ENCODE measurements at regions not wholly inside any gene's neighbourhood (a gene's known extent, or its start where the extent isn't known, plus 50 kb on each side); places are given as distances from the start of the nearest gene placed in this dataset.

DNA sequence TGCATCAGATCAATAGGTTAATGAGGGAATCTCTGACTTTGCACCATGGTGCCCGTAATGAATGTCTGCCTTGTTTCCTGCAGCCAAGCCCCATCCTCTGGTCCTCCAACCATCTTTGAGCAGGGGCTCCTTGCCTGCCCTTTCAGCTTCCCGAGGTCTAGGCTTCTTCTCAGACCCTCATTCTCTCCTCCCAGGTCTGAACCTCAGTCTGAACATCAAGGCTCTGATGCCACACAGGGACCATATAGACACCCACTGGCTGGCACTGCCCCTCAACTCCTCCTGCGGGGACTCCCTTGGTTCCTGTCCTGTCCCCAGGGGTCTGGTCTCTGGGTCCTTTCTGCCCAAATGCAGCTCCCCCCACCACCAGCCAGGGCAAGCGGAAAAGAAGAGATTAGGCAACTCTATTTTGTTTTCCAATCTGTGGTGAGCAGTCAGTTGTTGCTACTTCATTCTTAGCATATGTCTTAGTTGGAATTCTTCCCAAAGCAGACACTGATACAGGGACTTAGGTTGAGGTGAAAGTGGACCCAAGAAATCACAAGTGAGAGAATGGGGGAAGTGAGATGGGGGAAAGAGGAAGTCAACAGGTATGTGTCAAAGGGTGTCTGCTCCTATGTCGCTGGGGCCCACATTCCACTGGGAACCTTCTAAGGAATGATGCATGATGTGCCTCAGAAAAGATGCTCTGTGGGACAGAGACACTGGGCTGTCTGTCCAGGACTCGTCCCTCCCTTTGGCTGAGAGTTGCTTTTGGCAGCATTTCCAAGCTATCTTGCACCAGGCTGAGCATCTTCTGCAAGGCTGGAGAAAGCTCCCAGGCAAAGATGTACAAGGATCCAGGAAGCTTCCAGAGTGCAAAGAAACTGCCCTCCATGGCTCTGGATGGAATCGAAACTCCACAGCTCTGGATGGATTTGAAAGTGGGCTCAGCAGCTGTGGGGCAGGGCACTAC is 1096.5 kb upstream of the TMEM132C start:
- no peak for TF ChIP-seq TAF1 (IDR thresholded peaks at IDR 0.05; ENCODE audit: low read depth)
- TF ChIP-seq, protein P1, sequence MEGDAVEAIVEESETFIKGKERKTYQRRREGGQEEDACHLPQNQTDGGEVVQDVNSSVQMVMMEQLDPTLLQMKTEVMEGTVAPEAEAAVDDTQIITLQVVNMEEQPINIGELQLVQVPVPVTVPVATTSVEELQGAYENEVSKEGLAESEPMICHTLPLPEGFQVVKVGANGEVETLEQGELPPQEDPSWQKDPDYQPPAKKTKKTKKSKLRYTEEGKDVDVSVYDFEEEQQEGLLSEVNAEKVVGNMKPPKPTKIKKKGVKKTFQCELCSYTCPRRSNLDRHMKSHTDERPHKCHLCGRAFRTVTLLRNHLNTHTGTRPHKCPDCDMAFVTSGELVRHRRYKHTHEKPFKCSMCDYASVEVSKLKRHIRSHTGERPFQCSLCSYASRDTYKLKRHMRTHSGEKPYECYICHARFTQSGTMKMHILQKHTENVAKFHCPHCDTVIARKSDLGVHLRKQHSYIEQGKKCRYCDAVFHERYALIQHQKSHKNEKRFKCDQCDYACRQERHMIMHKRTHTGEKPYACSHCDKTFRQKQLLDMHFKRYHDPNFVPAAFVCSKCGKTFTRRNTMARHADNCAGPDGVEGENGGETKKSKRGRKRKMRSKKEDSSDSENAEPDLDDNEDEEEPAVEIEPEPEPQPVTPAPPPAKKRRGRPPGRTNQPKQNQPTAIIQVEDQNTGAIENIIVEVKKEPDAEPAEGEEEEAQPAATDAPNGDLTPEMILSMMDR (IDR thresholded peaks at IDR 0.05; ENCODE audit: poor library complexity, severe bottlenecking), result no peak
